PFSK-1 (cell line): ENCODE measurements at regions not wholly inside any gene's neighbourhood (a gene's known extent, or its start where the extent isn't known, plus 50 kb on each side); places are given as distances from the start of the nearest gene placed in this dataset.

Source experiments
- FOXP2 ChIP-seq: optimal IDR thresholded peaks from 2 replicates; pipeline ENCODE3; 2011; ENCODE audit warnings: borderline replicate concordance, control low read depth, inconsistent platforms; ENCODE audit not compliant: insufficient read depth; ENCODE audit errors: extremely low read length, extremely low read depth
- POLR2AphosphoS5 ChIP-seq: IDR thresholded peaks from 2 replicates; pipeline ENCODE4 v1.6.1; 2012; ENCODE audit warnings: low read depth, mild to moderate bottlenecking, control low read depth, low read length, moderate library complexity
- REST ChIP-seq, 2 experiments: IDR thresholded peaks; 2 replicates each; pipeline versions ENCODE4 v1.6.1 to v1.8.0; 2011 to 2012; ENCODE audit warnings: low read depth in 2 of 2, low read length in 2 of 2, control low read depth in 1 of 2, inconsistent platforms in 1 of 2, mild to moderate bottlenecking in 1 of 2, moderate library complexity in 1 of 2; ENCODE audit not compliant: insufficient read depth in 1 of 2
- SIN3A ChIP-seq: IDR thresholded peaks from 2 replicates; pipeline ENCODE4 v1.6.1; 2012; ENCODE audit warnings: mild to moderate bottlenecking, low read length, moderate library complexity, borderline replicate concordance; ENCODE audit not compliant: insufficient read depth
- TAF1 ChIP-seq: IDR thresholded peaks from 2 replicates; pipeline ENCODE4 v1.6.1; 2012; ENCODE audit warnings: low read length, control low read depth, borderline replicate concordance; ENCODE audit not compliant: insufficient read depth

GRCh38 chr11:41935241-41935640, 475.8 kb upstream of the LRRC4C start:
- no peak for TF ChIP-seq FOXP2
- no peak for TF ChIP-seq SIN3A

GRCh38 chr11:41935795-41936194, 476.3 kb upstream of the LRRC4C start:
- TF ChIP-seq SIN3A (no peak), TAF1 (no peak), POLR2AphosphoS5 (no peak), FOXP2 (no peak), REST (IDR thresholded peaks at IDR 0.05; ENCODE audit: insufficient read depth in 1 of 2, low read depth in 2 of 2, low read length in 2 of 2) (no peak)

- TF ChIP-seq TAF1: no peak
- no peak for TF ChIP-seq POLR2AphosphoS5
- TF ChIP-seq REST (IDR thresholded peaks at IDR 0.05; ENCODE audit: insufficient read depth in 1 of 2, low read depth in 2 of 2, low read length in 2 of 2): no peak
- no peak for TF ChIP-seq SIN3A
- TF ChIP-seq FOXP2: no peak
Measured at GRCh38 chr11:41943656-41944055, 484.2 kb upstream of the LRRC4C start.

GRCh38 chr11:41947392-41947791, 487.9 kb upstream of the LRRC4C start:
- TF ChIP-seq FOXP2: no peak
- TF ChIP-seq POLR2AphosphoS5: no peak
- TF ChIP-seq REST (IDR thresholded peaks at IDR 0.05; ENCODE audit: insufficient read depth in 1 of 2, low read depth in 2 of 2, low read length in 2 of 2): no peak
- TF ChIP-seq TAF1: no peak
- TF ChIP-seq SIN3A: no peak

GRCh38 chr11:41950470-41951143, 491.2 kb upstream of the LRRC4C start:
- TF ChIP-seq FOXP2 (no peak), TAF1 (no peak), SIN3A (no peak), POLR2AphosphoS5 (no peak), REST (IDR thresholded peaks at IDR 0.05; ENCODE audit: insufficient read depth in 1 of 2, low read depth in 2 of 2, low read length in 2 of 2) (no peak)
